HG03439 (cell line): ENCODE measurements at regions not wholly inside any gene's neighbourhood (a gene's known extent, or its start where the extent isn't known, plus 50 kb on each side); places are given as distances from the start of the nearest gene placed in this dataset.

Experiments
- ATAC-seq: cut with Tn5 transposase; IDR thresholded peaks from one replicate; pipeline ENCODE4 v1.9.1; 2021; ENCODE audit warnings: mild to moderate bottlenecking, moderate library complexity; ENCODE audit not compliant: unreplicated experiment

DNA sequence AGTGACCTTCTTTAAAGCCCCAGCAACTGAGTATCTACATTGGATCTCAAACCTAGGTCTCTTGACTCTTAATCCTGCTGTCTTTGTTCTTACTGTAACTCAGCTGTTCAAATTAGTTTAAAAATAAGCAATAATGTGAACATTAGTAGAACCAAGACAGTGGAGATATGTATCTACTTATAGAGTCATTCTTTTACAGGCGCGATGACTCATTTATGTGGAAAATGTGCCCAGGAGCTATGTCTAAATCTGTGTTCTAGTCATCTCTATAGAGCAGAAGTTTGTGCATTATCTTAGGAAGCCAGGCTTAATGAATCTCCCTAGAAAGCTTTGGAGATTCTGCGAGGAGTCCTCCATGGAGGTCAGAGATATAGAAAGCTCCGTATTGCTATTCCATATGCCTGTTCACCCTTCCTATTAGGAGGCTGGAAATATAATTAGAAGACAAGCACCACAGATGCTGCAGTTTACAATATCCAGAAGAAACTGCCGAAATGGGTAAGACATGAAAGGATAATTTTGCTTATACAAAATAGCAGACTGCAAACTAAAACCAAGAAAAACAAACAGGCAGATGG is 211.6 kb downstream of the TRIB2 start:
- no peak for ATAC-seq

DNA sequence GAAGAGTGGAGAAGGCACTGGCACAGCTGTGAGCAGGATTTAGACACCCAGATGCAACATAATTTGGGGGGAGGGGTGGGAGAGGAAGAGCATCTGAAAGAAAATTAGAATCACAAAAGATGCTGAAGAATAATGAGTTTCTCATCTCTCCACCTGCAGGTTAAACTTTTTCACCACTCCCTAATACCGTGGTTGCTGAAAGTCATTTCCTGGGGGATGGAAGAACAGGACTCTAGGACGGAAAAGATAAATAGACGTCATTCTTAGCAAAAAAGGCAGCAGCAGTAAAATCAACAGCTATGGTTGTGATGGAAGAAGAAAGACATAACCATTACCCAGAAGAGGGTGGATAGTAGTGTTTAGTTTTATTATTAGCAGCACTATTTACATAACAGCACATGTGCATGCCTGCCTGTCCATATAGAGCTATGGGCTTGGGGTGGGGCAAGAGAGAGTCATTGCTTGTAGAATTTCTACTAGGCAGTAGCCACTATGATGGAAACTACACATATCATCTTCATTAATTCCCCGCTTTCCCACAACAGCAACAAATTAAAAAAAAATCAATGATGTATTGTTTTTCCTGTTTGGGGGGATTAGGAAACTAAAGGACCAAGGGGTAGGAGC is 212.2 kb downstream of the TRIB2 start:
- no peak for ATAC-seq

DNA sequence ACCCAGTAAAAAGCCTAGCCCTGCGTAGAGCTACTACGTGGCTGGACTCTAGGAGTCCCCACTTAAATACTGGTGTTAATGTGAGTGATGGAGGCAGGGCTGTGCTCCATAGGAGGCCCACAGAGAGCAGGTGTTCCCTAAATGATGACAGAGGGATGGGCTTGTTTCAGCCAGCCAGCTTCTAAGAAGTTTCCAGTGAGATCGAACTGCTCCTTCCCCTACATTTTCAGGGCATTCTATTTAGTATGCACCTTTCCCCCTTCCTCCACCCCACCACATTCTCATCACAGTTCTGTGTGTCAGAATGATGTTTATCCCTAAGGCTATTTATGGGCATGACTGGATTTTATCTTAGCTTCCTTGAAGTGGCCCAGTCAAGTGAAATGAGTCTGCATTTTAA is 213.0 kb downstream of the TRIB2 start:
- ATAC-seq = no peak

DNA sequence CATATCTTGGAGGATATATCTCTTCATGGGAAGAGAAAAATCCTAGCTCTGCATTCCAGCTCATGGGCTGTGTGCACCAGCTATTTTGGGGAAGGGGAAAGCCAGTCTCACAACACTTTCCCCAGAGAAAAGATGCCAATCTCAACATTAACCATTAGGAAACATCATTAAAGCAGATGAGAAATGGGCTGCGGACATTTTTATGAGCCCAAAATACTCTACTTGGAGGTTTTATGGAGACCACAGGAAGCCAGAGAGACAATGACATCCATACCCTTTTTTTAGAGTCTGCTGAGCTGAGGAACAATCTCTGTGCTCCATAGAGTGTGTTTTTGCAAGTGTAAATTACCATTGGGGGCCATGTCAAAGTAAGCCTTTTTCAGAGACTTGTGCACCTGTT is 213.7 kb downstream of the TRIB2 start:
- no peak for ATAC-seq

DNA sequence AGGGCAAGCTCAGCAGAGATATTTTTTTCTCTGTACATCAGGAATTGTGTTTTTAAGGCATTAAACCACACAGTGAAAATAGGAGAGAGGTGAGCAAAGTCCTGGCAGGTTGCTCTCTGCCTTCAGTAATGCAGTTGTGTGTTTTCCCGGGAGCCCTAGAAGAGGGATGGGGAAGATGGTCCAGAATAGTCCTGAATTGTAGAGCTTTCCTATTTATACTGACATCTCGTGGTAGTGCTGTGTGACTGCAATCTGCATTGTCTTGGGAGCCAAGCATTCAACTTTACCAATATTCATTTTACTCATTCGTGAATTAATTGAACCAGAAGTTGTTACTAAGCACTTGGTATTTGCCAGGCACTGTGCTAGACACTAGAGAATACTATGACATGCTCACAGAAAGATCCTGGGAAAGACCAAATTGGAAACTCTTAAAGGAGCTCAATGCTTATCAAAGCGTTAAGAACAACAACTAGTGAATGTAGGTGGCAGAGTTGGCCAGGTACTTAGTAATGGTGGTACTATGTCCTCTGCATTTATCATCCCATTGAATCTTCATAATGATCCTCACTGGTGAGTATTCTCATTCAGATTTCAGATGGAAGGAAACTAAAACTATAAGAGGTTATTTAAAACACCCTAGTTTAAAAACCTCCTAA is 214.6 kb downstream of the TRIB2 start:
- ATAC-seq = no peak

DNA sequence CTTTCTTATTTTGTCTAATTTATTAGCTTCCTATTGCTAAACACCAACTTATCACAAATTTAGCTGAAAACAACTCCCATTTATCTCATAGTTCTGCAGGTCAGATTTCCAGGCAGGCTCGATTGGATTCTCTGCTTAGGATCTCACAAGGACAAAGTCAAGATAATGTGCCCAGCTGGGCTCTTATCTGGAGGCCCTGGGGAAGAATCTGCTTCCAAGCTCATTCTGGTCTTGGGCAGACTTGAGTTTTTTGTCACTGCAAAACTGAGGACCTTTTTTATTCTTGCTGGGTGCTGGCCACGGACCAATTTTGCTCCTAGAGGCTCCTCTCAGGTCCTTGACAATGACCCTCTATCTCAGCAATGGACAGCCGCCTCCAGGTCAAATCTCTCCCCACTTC is 215.5 kb downstream of the TRIB2 start:
- no peak for ATAC-seq

DNA sequence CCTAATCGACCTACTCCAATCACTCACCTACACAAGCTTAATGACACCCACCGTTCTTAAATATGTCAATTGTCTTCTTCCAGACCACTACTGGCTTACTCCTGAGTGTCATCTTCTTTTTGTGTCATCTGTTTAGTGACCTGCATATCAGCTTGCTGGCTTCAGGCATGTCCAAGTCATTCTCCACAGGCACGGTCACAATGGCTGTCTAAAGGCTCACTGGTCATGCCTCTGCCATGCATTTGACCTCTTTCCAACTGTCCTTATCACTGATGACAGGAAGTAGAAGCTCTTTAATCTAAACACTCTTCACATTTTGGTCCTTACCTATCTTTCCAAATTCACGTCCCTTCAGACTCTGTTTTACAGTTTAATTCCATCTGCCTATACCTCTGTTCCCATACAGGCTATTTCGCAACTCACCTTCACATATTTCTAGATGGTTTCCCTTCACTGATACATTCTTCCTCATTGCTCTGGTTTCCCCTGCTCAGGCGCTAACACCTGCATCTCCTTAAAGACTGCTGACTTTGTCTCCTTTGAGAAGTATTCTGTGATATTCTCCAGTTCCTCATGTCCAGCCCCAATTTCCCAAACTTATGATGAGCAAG is 217.5 kb downstream of the TRIB2 start:
- no peak for ATAC-seq

DNA sequence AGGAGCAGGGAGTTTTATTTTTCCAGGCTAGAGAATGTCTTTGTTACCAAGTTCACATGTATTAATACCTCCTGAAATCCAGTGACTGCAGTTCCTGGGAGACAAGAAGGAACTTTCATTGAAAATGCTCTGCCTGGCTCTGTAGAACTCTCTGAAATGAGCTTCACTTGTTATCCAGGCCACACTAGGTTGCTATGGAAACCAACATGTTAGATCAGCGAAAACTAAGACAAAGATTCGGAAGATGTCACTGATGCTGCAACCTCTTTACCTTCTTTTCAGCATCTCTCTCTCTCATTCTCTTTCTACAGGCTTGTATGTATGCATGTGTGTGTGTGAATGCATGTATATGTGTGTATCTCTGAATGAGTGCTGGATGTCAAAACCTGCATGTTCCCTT is 218.5 kb downstream of the TRIB2 start:
- no peak for ATAC-seq

DNA sequence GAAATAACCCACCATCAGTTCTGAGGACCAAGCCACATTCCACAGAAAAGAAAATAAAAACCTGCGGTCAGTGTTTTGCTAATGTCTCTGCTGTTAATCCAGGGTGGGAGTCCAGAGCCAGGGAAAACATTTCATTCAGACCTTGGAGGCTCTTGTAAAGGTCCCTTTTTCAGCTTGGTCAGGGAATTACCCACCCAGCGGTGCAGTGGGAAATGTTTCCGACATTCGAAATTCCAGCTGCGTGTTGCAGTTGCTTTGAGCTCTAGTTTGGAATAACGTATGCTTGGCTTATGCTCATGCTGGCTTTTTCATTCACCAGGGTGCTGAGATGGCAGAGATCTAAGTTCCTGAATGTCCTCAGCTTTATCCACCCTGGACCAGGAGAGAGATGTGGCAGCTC is 219.1 kb downstream of the TRIB2 start:
- no peak for ATAC-seq

DNA sequence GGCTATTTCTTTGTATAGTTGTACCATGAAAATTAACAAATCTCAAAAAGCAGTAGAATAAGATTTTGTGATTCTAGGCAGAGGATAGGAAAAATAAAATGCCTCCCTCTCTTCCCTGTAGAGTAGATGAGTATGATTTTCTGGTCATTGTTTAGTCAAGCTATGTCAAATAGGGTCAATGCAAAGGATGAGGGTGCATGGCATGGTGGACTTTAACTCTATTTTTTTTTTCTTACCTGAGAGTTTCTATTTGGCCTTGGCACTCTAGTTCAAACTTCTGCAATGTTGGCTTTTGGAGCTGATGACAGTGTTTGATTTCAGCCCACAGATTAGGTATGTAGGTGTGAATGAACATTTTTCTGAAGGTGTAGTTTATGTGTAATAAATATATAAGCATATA is 224.5 kb downstream of the TRIB2 start:
- no peak for ATAC-seq

DNA sequence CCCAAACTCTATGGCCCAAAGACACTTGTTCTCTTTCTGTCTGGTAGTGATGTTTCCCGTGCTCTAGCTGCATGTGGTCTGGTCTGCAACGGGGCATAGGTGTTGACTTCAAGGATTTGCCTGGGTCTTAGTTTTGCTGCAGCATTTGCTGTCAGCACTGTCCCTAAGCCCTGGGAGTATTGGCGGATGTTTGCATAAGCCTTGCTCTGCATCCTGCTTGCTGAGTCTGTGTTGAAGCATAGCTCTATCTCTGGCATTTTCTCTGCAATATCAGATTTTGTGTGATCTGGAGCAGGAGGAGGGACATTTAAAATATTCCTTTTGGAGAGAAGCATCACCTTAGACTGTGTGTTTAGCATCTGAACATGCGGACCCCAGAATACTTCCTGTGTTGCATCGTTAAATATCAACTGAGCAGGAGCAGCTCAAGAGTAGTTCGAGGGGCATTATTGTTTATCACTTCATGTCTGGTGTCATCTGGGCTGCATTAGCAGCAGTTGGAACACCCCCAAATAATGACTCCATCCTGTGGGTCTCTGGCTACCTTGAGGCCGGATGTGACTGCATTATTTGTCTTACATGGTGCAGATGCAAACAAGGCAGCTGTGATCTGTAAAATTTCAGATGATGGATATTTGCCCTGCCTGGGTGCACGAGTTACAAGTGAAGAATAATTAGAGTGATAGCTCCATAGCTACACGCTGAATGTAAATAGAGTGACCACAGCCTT is 231.7 kb downstream of the TRIB2 start:
- ATAC-seq = no peak

DNA sequence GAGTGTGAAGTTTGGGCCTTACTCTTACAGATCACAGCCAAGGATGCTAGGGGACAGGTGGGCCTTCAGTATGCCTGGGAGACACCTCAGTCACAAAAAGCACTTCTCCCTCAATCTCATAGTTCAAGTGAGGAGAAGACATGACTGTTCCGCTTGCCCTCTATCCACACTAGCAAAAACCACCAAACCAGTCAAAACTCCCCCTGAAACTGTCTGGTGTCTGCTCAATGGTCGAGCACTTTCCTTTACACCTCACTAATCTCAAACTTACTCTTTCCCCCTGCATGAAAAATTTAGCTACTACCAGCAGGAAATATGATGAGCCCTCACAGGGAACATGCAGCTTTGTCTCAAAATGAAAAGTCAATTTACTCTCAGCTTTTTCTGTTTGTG is 232.2 kb downstream of the TRIB2 start:
- no peak for ATAC-seq

DNA sequence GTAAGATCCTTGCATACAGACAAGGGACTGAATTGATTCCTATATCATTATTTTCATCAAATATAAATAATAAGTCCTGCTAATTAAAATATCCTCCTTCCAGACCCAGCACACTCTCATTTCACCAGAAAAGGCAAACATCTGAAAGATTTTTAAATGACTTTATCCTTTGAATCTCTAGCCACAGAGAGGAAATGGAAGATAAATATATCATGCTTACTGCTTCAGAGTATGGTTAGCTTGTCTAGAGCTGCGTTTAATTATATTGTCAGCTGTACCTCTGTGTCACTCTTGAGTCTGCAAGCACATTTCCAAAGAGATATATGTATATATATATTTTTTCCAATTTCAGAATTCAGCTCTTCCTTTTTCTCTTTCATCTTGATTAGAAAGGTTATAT is 232.7 kb downstream of the TRIB2 start:
- no peak for ATAC-seq

DNA sequence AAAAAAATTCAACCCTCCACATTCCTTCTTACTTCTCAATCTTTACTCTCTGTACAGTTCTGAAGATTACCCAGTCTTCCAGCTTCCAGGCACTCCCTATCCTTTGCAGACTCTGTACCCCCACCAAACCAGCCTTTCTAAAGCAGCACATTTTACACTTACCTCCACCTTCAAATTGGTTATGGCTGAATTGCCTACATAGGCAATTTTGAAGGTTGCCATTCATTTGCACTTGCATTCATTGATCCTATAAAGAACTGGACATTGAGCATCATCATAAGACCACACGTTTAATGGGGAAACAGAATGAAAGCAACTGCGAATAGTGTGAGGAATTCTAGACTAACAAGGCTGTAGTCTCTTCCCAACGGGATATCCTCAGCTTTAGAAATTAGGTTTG is 233.4 kb downstream of the TRIB2 start:
- no peak for ATAC-seq

DNA sequence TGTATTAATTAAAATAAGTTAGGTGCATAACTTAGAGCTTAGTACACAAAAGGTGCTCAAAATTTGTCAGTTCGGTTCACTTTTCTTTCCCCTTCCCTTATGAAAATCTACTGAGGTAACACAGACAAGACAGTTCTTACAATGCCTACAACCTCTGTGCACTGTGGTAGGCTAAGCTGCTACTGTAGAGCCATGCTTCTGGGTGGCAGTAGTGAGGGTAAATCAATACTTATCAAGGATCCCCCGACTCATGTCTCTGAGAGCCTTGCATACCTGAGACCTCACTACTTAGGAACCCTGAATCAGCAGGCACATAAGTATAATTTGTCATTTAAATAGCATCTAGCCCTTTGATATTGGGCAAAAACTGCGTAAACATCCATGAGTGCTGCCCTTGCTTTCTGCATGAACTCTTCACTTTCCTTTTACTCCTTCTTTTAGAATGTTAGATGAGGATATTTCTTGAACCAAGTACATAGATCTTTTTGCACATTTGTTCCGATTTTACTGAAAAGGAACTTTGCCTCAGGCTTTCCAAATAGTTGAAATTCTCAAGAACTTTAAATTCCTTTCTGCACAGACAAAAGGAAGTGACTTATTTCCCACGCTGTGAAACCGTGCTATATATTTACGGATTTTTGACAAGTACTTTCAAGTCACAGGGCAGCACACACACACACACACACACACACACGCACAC is 234.4 kb downstream of the TRIB2 start:
- no peak for ATAC-seq

DNA sequence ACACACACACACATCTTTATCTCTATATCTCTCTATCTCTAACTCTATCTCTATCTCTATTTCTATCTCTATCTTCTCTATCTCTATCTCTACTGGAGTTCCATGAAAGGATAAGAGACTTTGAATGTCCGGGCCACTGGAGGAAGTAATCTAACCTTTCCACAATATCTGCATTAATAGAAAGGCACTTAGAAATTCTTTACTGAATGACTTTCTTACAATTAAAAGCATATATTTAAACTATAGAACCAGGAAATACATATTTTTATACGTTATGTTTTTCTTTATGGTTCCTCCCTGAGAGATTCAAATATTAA is 234.9 kb downstream of the TRIB2 start:
- no peak for ATAC-seq

DNA sequence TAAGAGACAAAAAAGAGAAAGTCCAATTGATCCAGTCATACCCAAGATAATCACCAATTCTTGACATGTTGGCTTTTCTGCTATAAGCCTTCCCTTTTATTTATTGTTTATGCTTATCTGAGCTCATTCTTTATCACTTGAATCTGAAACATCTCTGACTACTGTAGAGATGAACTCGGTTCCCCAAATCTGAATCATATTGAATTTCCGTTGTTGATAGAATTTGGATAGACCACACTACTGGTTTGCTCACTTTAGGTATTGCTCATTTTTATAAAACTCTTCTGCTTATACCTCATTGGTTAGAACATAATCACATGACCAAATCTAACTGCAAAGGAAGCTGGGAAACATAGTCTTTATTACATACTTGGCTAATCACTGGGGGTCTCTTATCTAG is 236.9 kb downstream of the TRIB2 start:
- ATAC-seq = no peak

DNA sequence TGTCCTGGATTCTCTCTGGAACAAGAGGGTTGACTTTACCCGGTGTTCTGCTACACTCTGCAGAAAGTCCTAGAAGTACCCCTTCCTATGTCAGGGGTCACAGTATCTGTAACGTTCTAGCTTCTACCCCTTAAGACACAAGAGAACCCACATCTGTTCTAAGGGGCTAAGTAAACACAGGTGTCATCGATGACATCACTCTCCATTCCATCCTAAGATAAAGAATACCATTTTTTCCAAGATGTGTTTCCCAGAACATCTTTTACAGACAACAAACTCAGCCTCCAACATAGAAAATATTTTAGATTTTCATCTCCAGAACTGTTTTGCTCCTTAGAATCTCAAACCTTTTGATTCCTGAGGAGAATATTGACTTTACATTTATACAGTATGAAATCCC is 239.1 kb downstream of the TRIB2 start:
- no peak for ATAC-seq

DNA sequence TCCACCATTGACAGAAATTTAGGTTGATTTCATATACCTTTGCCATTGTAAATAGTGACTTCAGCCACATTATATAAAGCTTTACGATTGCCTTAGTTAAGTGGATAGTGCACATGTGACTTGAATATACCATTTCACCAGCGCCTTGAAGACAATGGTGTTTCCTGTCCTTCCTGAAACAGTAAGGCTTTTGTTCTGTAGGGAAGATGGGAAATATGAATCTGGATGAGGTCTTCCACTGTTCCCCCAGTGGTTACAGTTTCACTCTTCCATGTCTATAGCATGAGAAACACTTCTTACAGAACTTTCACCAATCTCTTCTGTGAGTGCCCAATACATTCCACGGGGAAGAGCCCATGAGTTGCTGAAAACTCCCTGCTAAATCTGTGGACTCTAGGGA is 240.5 kb downstream of the TRIB2 start:
- no peak for ATAC-seq

DNA sequence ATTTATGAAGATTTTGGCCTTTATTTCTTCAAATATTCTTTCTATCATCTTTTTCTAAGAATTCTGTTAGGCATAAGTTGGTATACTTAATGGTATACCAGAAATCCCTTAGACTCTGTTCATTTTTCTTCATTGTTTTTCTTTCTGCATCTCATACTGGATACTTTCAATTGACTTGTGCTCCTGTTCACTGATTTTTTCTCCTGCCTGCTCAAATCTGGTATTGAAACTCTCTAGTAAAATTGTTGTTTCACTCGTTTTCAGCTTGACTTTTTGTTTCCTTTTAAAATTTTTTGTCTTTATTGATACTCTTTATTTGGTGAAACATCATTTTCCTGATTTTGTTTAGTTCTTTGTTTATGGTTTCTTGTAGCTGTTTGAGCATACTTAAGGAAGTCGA is 243.2 kb downstream of the TRIB2 start:
- no peak for ATAC-seq

DNA sequence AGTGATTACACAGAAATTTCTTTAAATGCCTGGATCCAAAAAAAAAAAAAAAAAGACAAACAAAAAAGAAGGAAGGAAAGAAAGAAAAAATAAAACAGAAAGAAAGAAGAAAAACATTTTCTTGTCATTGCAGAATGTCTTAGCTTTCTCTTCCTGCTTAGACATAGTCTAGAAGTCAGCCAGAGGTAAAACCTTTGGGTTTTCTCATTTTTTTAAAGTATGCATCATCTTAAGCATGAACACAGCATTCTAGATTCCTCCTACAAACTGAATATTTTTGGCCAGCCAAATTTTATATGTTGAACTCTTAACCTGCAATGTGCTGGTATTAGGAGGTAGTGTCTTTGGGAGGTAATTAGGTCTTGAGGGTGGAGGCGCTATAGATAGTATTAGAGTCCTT is 243.9 kb downstream of the TRIB2 start:
- ATAC-seq = no peak
